ENCODE measurements at regions not wholly inside any gene's neighbourhood (a gene's known extent, or its start where the extent isn't known, plus 50 kb on each side); places are given as distances from the start of the nearest gene placed in this dataset.

DNA sequence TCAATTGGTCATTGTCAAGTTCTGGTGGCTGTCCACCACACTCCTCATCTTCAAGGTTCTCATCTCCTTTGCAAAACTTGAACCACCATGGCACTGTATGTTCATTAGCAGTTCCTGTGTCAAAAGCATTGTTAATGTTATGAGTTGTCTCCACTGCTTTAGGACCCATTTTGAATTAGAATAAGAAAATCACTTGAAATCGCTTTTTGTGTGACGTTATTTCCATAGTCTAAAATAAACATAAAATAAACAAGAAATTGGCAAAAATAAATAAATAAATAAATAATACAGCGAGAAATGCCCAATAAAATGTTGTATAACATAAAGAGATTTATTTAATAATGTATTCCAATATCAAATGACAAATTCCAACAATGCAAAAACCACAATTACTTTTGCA, 195.5 kb upstream of the CDC14C start:
- TF ChIP-seq, protein P1, sequence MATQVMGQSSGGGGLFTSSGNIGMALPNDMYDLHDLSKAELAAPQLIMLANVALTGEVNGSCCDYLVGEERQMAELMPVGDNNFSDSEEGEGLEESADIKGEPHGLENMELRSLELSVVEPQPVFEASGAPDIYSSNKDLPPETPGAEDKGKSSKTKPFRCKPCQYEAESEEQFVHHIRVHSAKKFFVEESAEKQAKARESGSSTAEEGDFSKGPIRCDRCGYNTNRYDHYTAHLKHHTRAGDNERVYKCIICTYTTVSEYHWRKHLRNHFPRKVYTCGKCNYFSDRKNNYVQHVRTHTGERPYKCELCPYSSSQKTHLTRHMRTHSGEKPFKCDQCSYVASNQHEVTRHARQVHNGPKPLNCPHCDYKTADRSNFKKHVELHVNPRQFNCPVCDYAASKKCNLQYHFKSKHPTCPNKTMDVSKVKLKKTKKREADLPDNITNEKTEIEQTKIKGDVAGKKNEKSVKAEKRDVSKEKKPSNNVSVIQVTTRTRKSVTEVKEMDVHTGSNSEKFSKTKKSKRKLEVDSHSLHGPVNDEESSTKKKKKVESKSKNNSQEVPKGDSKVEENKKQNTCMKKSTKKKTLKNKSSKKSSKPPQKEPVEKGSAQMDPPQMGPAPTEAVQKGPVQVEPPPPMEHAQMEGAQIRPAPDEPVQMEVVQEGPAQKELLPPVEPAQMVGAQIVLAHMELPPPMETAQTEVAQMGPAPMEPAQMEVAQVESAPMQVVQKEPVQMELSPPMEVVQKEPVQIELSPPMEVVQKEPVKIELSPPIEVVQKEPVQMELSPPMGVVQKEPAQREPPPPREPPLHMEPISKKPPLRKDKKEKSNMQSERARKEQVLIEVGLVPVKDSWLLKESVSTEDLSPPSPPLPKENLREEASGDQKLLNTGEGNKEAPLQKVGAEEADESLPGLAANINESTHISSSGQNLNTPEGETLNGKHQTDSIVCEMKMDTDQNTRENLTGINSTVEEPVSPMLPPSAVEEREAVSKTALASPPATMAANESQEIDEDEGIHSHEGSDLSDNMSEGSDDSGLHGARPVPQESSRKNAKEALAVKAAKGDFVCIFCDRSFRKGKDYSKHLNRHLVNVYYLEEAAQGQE (IDR thresholded peaks at IDR 0.05; ENCODE audit: low read depth, low read length) = no peak
- TF ChIP-seq, protein P2, sequence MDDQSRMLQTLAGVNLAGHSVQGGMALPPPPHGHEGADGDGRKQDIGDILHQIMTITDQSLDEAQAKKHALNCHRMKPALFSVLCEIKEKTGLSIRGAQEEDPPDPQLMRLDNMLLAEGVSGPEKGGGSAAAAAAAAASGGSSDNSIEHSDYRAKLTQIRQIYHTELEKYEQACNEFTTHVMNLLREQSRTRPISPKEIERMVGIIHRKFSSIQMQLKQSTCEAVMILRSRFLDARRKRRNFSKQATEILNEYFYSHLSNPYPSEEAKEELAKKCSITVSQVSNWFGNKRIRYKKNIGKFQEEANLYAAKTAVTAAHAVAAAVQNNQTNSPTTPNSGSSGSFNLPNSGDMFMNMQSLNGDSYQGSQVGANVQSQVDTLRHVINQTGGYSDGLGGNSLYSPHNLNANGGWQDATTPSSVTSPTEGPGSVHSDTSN (IDR thresholded peaks at IDR 0.05) = no peak
- TF ChIP-seq, protein P3, sequence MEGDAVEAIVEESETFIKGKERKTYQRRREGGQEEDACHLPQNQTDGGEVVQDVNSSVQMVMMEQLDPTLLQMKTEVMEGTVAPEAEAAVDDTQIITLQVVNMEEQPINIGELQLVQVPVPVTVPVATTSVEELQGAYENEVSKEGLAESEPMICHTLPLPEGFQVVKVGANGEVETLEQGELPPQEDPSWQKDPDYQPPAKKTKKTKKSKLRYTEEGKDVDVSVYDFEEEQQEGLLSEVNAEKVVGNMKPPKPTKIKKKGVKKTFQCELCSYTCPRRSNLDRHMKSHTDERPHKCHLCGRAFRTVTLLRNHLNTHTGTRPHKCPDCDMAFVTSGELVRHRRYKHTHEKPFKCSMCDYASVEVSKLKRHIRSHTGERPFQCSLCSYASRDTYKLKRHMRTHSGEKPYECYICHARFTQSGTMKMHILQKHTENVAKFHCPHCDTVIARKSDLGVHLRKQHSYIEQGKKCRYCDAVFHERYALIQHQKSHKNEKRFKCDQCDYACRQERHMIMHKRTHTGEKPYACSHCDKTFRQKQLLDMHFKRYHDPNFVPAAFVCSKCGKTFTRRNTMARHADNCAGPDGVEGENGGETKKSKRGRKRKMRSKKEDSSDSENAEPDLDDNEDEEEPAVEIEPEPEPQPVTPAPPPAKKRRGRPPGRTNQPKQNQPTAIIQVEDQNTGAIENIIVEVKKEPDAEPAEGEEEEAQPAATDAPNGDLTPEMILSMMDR (IDR thresholded peaks at IDR 0.05) = no peak
- TF ChIP-seq, protein P4, sequence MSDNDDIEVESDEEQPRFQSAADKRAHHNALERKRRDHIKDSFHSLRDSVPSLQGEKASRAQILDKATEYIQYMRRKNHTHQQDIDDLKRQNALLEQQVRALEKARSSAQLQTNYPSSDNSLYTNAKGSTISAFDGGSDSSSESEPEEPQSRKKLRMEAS (IDR thresholded peaks at IDR 0.05; ENCODE audit: low read depth) = no peak
- TF ChIP-seq FOSL2 (IDR thresholded peaks at IDR 0.05; ENCODE audit: borderline replicate concordance, low read depth) (no peak), POLR2AphosphoS5 (IDR thresholded peaks at IDR 0.05; ENCODE audit: low read depth, low read length) (no peak), EP300 (IDR thresholded peaks at IDR 0.05; ENCODE audit: borderline replicate concordance in 1 of 2, low read depth in 1 of 2, low read length in 1 of 2) (no peak), TEAD4 (IDR thresholded peaks at IDR 0.05; ENCODE audit: borderline replicate concordance, insufficient read depth) (no peak), YY1 (IDR thresholded peaks at IDR 0.05; ENCODE audit: low read depth) (no peak), RFX5 (IDR thresholded peaks at IDR 0.05; ENCODE audit: low read length) (no peak), NRF1 (IDR thresholded peaks at IDR 0.05; ENCODE audit: low read depth, low read length) (no peak), FOXM1 (IDR thresholded peaks at IDR 0.05; ENCODE audit: low read depth) (no peak), MEF2A (IDR thresholded peaks at IDR 0.05; ENCODE audit: borderline replicate concordance, low read depth) (no peak), TCF12 (IDR thresholded peaks at IDR 0.05) (no peak)

Data from SK-N-SH (cell line).